GM18511 (cell line): ENCODE measurements at regions not wholly inside any gene's neighbourhood (a gene's known extent, or its start where the extent isn't known, plus 50 kb on each side); places are given as distances from the start of the nearest gene placed in this dataset.
"Not testable (repeated sequence)": the region's sequence is repeated elsewhere in the genome, so short reads cannot be mapped to it uniquely, and the experiment has no call there.

Source experiments
- ATAC-seq: cut with Tn5 transposase; IDR thresholded peaks from one replicate; pipeline ENCODE4 v1.9.1; 2021; ENCODE audit warnings: mild to moderate bottlenecking, moderate library complexity; ENCODE audit not compliant: unreplicated experiment

GRCh38 chr3:27560484-27561056 lies 76.4 kb upstream of the SLC4A7 start:
- no peak for ATAC-seq

DNA sequence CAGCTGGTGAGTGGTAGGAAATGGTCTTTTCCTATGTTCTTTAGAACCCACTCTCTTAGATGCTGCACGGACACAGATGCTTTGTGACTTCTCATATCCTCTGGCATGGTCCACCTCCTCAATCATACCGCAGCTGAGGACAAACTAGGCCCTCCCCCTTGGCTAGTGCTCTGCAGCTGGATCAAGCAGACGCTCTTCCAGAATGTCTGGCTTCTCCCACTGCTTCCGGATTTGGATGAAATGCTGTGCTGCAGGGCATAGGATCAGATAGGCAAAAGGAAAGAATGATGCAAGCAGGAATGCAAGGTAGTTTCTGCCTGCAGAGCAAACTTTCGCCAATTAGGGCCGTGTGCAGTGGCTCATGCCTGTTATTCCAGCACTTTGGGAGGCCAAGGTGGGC lies 75.7 kb upstream of the SLC4A7 start:
- ATAC-seq: no peak

DNA sequence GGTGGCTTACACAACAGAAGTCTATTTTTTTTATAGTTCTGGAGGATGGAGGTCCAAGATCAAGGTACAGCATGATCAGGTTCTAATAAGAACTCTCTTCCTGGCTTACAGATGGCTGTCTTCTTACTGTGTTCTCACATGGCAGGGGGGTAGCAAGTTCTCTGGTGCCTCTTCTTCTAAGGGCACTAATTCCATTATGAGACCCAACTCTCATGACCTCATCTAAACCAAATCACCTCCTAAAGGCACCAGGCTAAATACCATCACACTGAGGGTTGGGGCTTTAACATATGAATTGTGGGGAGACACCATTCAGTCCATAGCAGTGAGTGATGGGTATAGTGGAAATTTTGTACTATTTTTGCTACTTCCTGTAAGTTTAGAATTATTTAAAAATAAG lies 75.2 kb upstream of the SLC4A7 start:
- no peak for ATAC-seq

GRCh38 chr3:27557411-27557810 lies 73.2 kb upstream of the SLC4A7 start:
- no peak for ATAC-seq

DNA sequence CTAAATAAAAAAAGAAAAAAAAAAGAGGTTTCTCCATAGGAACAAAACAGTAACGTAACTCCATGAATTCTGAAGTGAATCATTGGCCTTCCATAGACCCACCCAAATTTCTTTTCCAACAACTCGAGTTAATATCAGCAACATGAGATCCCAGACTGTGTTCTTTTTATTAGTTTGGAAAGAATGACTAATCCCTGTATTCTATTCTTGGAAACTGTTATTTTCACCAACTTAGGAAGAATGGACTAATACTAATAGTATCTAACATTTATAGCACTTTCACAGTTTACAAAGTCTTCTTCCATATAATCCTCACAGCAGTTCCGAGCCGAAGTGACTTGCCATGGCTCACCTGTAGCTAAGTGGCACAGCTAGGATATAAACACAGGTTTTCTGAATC lies 72.7 kb upstream of the SLC4A7 start:
- ATAC-seq: no peak

DNA sequence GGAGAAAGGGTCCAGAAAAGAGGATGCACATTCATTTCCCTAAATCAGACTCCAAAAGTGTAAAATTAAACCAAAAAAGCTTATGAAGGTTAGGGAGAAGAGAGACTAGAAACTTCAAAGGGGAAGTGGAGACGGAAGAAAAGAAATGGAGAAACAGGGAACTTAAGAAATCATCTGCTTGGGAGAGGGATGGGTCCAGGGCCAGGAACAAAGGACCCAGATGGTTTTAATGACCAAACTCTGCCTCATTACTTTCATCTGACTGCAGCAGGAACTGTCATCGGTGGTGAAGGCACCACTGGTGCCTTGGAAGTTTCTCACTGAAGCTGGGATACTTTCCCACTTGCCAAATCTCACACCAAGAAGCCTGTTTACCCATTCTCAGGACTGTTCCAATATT lies 70.5 kb upstream of the SLC4A7 start:
- ATAC-seq: no peak

GRCh38 chr3:27553886-27554540 lies 69.8 kb upstream of the SLC4A7 start:
- no peak for ATAC-seq

- ATAC-seq: not testable (repeated sequence)
Measured at GRCh38 chr3:27552708-27553107, 68.5 kb upstream of the SLC4A7 start.

DNA sequence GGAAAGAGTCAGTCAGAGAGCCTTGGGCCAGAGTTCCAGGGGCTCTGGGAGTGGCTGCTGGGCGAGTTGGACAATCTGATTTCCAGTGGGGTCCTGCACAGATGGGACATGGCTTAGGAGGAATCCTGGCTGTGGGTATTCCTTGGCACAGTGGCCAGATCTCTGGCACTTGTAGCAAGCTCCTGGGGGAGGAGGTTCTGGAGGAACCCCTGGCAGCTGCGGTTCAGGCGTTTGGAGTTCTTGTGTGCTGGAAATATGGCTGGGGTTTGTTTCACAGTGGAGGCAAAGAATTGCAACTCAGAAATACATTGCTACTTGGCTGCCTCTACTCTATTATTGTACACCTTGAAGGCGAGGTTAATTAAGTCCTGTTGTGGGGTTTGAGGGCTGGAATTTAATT lies 67.2 kb upstream of the SLC4A7 start:
- not testable (repeated sequence) for ATAC-seq

GRCh38 chr3:27545061-27545460 lies 60.9 kb upstream of the SLC4A7 start:
- ATAC-seq: no peak

DNA sequence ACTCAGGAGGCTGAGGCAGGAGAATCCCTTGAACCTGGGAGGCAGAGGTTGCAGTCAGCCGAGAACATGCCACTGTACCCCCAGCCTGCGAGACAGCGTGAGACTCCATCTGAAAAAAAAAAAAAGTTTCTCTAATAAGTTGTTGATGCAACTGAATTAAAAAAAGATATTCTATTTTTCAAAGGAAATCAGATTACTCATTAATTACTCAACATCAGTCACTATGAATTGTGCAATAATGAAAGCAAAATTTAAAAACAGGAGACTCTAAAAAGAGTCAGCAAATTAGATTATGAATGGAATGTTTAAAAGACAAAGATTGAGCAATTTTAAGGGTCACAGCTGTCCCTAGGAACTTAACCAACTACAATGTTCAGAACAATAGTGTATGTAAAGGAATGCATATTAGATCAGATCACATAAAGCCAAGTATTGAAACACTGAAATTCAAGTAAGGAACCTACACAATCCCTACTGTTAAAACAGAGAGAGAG lies 60.2 kb upstream of the SLC4A7 start:
- ATAC-seq: no peak

- ATAC-seq: no peak
Measured at GRCh38 chr3:27542476-27542875, 58.3 kb upstream of the SLC4A7 start.

DNA sequence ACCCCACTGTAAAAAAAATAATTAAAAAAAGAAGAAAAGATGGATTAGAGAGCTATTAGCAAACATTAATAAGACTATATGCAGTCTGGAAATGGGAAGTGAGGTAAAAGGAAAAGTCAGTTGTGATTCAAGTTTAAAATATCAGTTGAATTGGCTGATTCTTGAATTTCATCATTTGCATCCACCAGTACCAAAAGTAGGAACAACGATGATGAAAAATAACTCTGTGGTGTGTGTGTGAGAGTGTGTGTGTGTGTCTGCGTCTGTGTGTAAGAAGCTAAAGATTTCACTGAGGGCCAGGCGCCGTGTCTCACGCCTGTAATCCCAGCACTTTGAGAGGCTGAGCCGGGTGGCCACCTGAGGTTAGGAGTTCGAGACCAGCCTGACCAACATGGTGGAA lies 56.0 kb upstream of the SLC4A7 start:
- ATAC-seq: no peak

DNA sequence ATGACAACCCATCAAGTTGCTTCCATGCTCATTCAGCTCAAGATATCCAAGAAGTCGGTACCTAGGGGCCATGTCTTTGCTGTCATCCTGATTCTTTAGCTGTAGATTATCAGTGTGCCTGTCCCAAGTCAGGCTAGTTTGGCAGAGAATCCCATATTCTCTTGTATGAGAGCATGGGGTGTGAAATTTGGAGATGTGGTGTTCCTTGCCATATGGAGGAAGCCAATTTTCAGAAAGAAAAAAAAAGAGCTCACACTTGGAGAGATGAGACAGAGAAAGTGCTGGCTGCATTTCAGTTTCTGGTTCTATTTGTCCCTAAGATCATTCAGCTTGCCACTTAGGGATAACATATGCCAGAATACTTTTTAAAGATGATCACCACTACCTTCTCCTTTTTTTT lies 52.3 kb upstream of the SLC4A7 start:
- ATAC-seq: no peak

- ATAC-seq: no peak
Measured at GRCh38 chr3:27535809-27536392, 51.7 kb upstream of the SLC4A7 start.

- peak; percentile 66 for ATAC-seq
Measured at GRCh38 chr3:27533718-27534573, 49.8 kb upstream of the SLC4A7 start.
